B cell (primary cell): ENCODE measurements at regions not wholly inside any gene's neighbourhood (a gene's known extent, or its start where the extent isn't known, plus 50 kb on each side); places are given as distances from the start of the nearest gene placed in this dataset.

Source experiments
- ATAC-seq: fragments of 200-7000 bp; cut with Tn5 transposase; one replicate; pipeline ENCODE4 v1.10.0; 2021; ENCODE audit warnings: low read depth, mild to moderate bottlenecking, moderate number of reproducible peaks, moderate library complexity
- CTCF ChIA-PET: fragments of 350-600 bp; sonication (Branson Sonifier 250); formaldehyde crosslinking; loops from one replicate; lab custom pipeline; 2021; ENCODE audit warnings: antibody characterized with exemption, inconsistent platforms; lab: Charles Lee
- POLR2A ChIA-PET: fragments of 350-600 bp; sonication (Branson Sonifier 250); formaldehyde crosslinking; loops from one replicate; lab custom pipeline; 2021; ENCODE audit warnings: antibody characterized with exemption; lab: Charles Lee
- DNase-seq: peaks from one replicate; pipeline ENCODE4 v3.0.0; 2013
- H2AFZ ChIP-seq: 2 replicates; pipeline ENCODE4 v1.6.1; 2012; ENCODE audit warnings: mild to moderate bottlenecking, low read depth, low read length; ENCODE audit not compliant: insufficient read depth, poor library complexity, severe bottlenecking
- H3K27ac ChIP-seq, 2 donors: 1 replicate in 1 of 2; 2 replicates in 1 of 2; pipeline ENCODE4 v1.5.1; 2012 to 2013; ENCODE audit warnings: low read length in 2 of 2, mild to moderate bottlenecking in 2 of 2, moderate library complexity in 1 of 2
- H3K27me3 ChIP-seq, 4 experiments: fragments of 200-600 bp in 1 of 4; sonication (generic) in 1 of 4; replicated peaks in 1 of 4; 1 replicate in 2 of 4; 2 replicates in 2 of 4; pipeline versions ENCODE4 v1.6.1 to v1.7.0; 2013 to 2016; ENCODE audit warnings: low read length in 3 of 4, mild to moderate bottlenecking in 2 of 4, mixed read lengths in 1 of 4, moderate library complexity in 1 of 4; ENCODE audit not compliant: insufficient read depth in 4 of 4, control insufficient read depth in 3 of 4; ENCODE audit errors: control extremely low read depth in 1 of 4
- H3K36me3 ChIP-seq, 2 experiments: replicated peaks in 1 of 2; 1 replicate in 1 of 2; 2 replicates in 1 of 2; pipeline versions ENCODE4 v1.6.1 to v1.7.1; 2013; ENCODE audit warnings: low read length in 1 of 2; ENCODE audit not compliant: insufficient read depth in 2 of 2, control insufficient read depth in 1 of 2; ENCODE audit errors: control extremely low read depth in 1 of 2, extremely low read depth in 1 of 2
- H3K4me1 ChIP-seq, 2 donors: fragments of 200-600 bp in 1 of 2; sonication (generic) in 1 of 2; 1 replicate in 1 of 2; 2 replicates in 1 of 2; pipeline versions ENCODE4 v1.5.1 to v1.6.1; 2013 to 2017; ENCODE audit warnings: low read length in 2 of 2; ENCODE audit not compliant: control insufficient read depth in 2 of 2, insufficient read depth in 2 of 2
- H3K4me2 ChIP-seq: replicated peaks from 2 replicates; pipeline ENCODE3; 2012; ENCODE audit warnings: mild to moderate bottlenecking, low read depth, low read length; ENCODE audit not compliant: poor library complexity, severe bottlenecking
- H3K4me3 ChIP-seq, 5 experiments: fragments of 200-600 bp in 1 of 5; sonication (generic) in 1 of 5; 1 replicate in 3 of 5; 2 replicates in 2 of 5; pipeline versions ENCODE4 v1.5.1 to v1.7.0; 2011 to 2016; ENCODE audit warnings: low read length in 4 of 5, mild to moderate bottlenecking in 4 of 5, low read depth in 2 of 5, control low read depth in 1 of 5, moderate library complexity in 1 of 5; ENCODE audit not compliant: insufficient read depth in 1 of 5; ENCODE audit errors: control extremely low read depth in 1 of 5, extremely low read depth in 1 of 5
- H3K79me2 ChIP-seq: fragments of 200-600 bp; sonication (generic); one replicate; pipeline ENCODE4 v1.6.0; 2016; ENCODE audit warnings: low read length; ENCODE audit not compliant: control insufficient read depth, insufficient read depth
- H3K9ac ChIP-seq: fragments of 200-600 bp; sonication (generic); 2 replicates; pipeline ENCODE4 v1.6.1; 2017; ENCODE audit warnings: mild to moderate bottlenecking, low read length, moderate library complexity
- H3K9me3 ChIP-seq, 3 donors: one replicate each; pipeline versions ENCODE4 v1.6.1 to v1.7.1; 2013; ENCODE audit warnings: low read length in 2 of 3; ENCODE audit not compliant: control insufficient read depth in 2 of 3, insufficient read depth in 1 of 3; ENCODE audit errors: control extremely low read depth in 1 of 3
- H4K20me1 ChIP-seq: 2 replicates; pipeline ENCODE4 v1.6.0; 2012; ENCODE audit warnings: mild to moderate bottlenecking, low read length; ENCODE audit not compliant: insufficient read depth, control insufficient read depth, poor library complexity, severe bottlenecking
- H3K27ac Mint-ChIP-seq: one replicate; pipeline ENCODE4 v1.8.0; 2021; ENCODE audit warnings: mixed read lengths
- H3K27me3 Mint-ChIP-seq: one replicate; pipeline ENCODE4 v1.8.0; 2021; ENCODE audit warnings: mixed read lengths
- H3K4me1 Mint-ChIP-seq: one replicate; pipeline ENCODE4 v1.8.0; 2021; ENCODE audit warnings: mixed read lengths
- H3K4me3 Mint-ChIP-seq: one replicate; pipeline ENCODE4 v1.8.0; 2021; ENCODE audit warnings: mixed read lengths
- H3K9me3 Mint-ChIP-seq: one replicate; pipeline ENCODE4 v1.8.0; 2022; ENCODE audit warnings: mixed read lengths; ENCODE audit not compliant: insufficient read depth
- CTCF ChIP-seq: fragments of 200-600 bp; IDR thresholded peaks from one replicate; pipeline ENCODE4 v1.8.0; 2022; ENCODE audit warnings: antibody characterized with exemption, mild to moderate bottlenecking
- EZH2 ChIP-seq: IDR thresholded peaks from 2 replicates; pipeline ENCODE4 v1.6.1; 2012; ENCODE audit warnings: borderline replicate concordance, low read depth, mild to moderate bottlenecking, moderate library complexity, low read length; ENCODE audit not compliant: insufficient read depth, poor library complexity, severe bottlenecking
- WGBS: methylation state at CpG from one replicate; pipeline ENCODE4 v1.1.5; 2013; ENCODE audit warnings: missing lambda C conversion rate; ENCODE audit not compliant: insufficient coverage; 5-methylcytosine and 5-hydroxymethylcytosine counted together
- intact Hi-C: fragments of 100-400 bp; cut with micrococcal nuclease; formaldehyde crosslinking; loops from one replicate; pipeline ENCODE4 v1.10.0; 2022

- Histone ChIP-seq H3K27me3 (no peaks in the 10 kb centered on the region), H2AFZ (no peak overlapping the region), H3K9ac (no peak overlapping the region), H3K4me3 (no peak overlapping the region), H4K20me1 (no peaks in the 10 kb centered on the region), H3K27ac (no peak overlapping the region), H3K36me3 (no peaks in the 10 kb centered on the region), H3K79me2 (no peaks in the 10 kb centered on the region), H3K4me1 (no peaks in the 10 kb centered on the region), H3K9me3 (peaks cover 0 to 3% (median 0%) of the 10 kb centered on the region in 3 donors), H3K4me2 (no peak overlapping the region)
- ChIA-PET CTCF (no interaction called here), POLR2A (no interaction called here)
- WGBS: no CpG with 5 or more reads among the region's 3 CpGs
- no peak overlapping the region for H3K27ac Mint-ChIP-seq
- H3K4me1 Mint-ChIP-seq: no peaks in the 10 kb centered on the region
- no peaks in the 10 kb centered on the region for H3K9me3 Mint-ChIP-seq
- no peak for ATAC-seq
- TF ChIP-seq CTCF (no peak), EZH2 (no peak)
- intact Hi-C loops: no loop called here
- H3K4me3 Mint-ChIP-seq: no peak overlapping the region
- DNase-seq: no peak
- no peaks in the 10 kb centered on the region for H3K27me3 Mint-ChIP-seq
Measured at GRCh38 chr2:219916726-219917440, 289.5 kb downstream of the SLC4A3 start.

- H3K27ac Mint-ChIP-seq: no peak overlapping the region
- ChIA-PET POLR2A (no interaction called here), CTCF (no interaction called here)
- no peaks in the 10 kb centered on the region for H3K27me3 ChIP-seq
- peaks cover 0 to 3% (median 0%) of the 10 kb centered on the region in 3 donors for H3K9me3 ChIP-seq
- H3K4me3 ChIP-seq: no peak overlapping the region
- H3K4me1 Mint-ChIP-seq: no peaks in the 10 kb centered on the region
- intact Hi-C loops: no loop called here
- 57% methylated on average over 1 of the region's 3 CpGs for WGBS
- H3K4me3 Mint-ChIP-seq: no peak overlapping the region
- no peak overlapping the region for H3K27ac ChIP-seq
- no peaks in the 10 kb centered on the region for H4K20me1 ChIP-seq
- no peaks in the 10 kb centered on the region for H3K4me1 ChIP-seq
- DNase-seq (no peak), ATAC-seq (no peak)
- no peak overlapping the region for H3K4me2 ChIP-seq
- no peaks in the 10 kb centered on the region for H3K36me3 ChIP-seq
- no peak overlapping the region for H2AFZ ChIP-seq
- H3K9ac ChIP-seq: no peak overlapping the region
- H3K27me3 Mint-ChIP-seq: no peaks in the 10 kb centered on the region
- no peaks in the 10 kb centered on the region for H3K9me3 Mint-ChIP-seq
- no peak for TF ChIP-seq CTCF
- no peak for TF ChIP-seq EZH2
- H3K79me2 ChIP-seq: no peaks in the 10 kb centered on the region
Measured at GRCh38 chr2:219918254-219918653, 290.8 kb downstream of the SLC4A3 start.
